ENCODE measurements at regions not wholly inside any gene's neighbourhood (a gene's known extent, or its start where the extent isn't known, plus 50 kb on each side); places are given as distances from the start of the nearest gene placed in this dataset.

DNA sequence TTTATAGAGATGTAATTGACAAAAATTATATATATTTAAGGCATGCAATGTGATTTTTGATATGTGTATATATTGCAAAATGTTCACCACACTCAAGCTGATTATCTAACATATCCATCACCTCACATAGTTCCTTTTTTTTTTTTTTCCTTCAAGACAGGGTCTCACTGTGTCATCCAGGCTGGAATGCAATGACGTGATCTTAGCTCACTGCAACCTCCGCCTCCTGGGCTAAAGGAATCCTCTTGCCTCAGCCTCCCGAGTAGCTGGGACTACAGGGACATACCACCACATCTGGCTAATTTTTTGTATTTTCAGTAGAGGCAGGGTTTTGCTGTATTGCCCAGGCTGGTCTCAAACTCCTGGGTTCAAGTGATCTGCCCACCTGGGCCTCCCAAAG, 65.1 kb upstream of the SLC35C1 start:
- TF ChIP-seq POLR2AphosphoS5 (IDR thresholded peaks at IDR 0.05) = no peak
- TF ChIP-seq, protein P1, sequence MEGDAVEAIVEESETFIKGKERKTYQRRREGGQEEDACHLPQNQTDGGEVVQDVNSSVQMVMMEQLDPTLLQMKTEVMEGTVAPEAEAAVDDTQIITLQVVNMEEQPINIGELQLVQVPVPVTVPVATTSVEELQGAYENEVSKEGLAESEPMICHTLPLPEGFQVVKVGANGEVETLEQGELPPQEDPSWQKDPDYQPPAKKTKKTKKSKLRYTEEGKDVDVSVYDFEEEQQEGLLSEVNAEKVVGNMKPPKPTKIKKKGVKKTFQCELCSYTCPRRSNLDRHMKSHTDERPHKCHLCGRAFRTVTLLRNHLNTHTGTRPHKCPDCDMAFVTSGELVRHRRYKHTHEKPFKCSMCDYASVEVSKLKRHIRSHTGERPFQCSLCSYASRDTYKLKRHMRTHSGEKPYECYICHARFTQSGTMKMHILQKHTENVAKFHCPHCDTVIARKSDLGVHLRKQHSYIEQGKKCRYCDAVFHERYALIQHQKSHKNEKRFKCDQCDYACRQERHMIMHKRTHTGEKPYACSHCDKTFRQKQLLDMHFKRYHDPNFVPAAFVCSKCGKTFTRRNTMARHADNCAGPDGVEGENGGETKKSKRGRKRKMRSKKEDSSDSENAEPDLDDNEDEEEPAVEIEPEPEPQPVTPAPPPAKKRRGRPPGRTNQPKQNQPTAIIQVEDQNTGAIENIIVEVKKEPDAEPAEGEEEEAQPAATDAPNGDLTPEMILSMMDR (IDR thresholded peaks at IDR 0.05) = no peak
